DND-41 (cell line): ENCODE measurements at regions not wholly inside any gene's neighbourhood (a gene's known extent, or its start where the extent isn't known, plus 50 kb on each side); places are given as distances from the start of the nearest gene placed in this dataset.

ENCODE experiments used
- EZH2 ChIP-seq: IDR thresholded peaks from 3 replicates; pipeline ENCODE4 v1.6.1; 2012; ENCODE audit warnings: borderline replicate concordance, low read depth, mild to moderate bottlenecking, moderate library complexity, low read length, inconsistent platforms; ENCODE audit not compliant: severe bottlenecking
- TF ChIP-seq, protein P1 (sequence below): IDR thresholded peaks from 2 replicates; pipeline ENCODE4 v1.5.1; 2012; ENCODE audit warnings: borderline replicate concordance, low read length, moderate library complexity, mild to moderate bottlenecking; ENCODE audit not compliant: poor library complexity, severe bottlenecking; ENCODE audit errors: extremely low read depth

- TF ChIP-seq, protein P1, sequence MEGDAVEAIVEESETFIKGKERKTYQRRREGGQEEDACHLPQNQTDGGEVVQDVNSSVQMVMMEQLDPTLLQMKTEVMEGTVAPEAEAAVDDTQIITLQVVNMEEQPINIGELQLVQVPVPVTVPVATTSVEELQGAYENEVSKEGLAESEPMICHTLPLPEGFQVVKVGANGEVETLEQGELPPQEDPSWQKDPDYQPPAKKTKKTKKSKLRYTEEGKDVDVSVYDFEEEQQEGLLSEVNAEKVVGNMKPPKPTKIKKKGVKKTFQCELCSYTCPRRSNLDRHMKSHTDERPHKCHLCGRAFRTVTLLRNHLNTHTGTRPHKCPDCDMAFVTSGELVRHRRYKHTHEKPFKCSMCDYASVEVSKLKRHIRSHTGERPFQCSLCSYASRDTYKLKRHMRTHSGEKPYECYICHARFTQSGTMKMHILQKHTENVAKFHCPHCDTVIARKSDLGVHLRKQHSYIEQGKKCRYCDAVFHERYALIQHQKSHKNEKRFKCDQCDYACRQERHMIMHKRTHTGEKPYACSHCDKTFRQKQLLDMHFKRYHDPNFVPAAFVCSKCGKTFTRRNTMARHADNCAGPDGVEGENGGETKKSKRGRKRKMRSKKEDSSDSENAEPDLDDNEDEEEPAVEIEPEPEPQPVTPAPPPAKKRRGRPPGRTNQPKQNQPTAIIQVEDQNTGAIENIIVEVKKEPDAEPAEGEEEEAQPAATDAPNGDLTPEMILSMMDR: no peak
- TF ChIP-seq EZH2: no peak
Measured at GRCh38 chr15:24760066-24760465, 84.5 kb downstream of the NPAP1 start.
